Heart right ventricle (tissue), 16 donors: ENCODE measurements at regions not wholly inside any gene's neighbourhood (a gene's known extent, or its start where the extent isn't known, plus 50 kb on each side); places are given as distances from the start of the nearest gene placed in this dataset.

Experiments used
- ATAC-seq, 8 donors: fragments of 200-7000 bp; cut with Tn5 transposase; one replicate each; pipeline ENCODE4 v1.9.1; 2020; ENCODE audit warnings: mild to moderate bottlenecking in 8 of 8, moderate library complexity in 8 of 8, moderate number of reproducible peaks in 1 of 8
- DNase-seq, 2 donors: peaks; one replicate each; pipeline ENCODE4 v3.0.0-alpha.2; 2020
- H3K27ac ChIP-seq, 10 donors: fragments of 200-600 bp; sonication (generic) in 2 of 10; one replicate each; pipeline versions ENCODE4 v1.5.0 to v1.8.0; 2020 to 2022; ENCODE audit warnings: mild to moderate bottlenecking in 3 of 10
- H3K27me3 ChIP-seq, 7 donors: fragments of 200-600 bp; one replicate each; pipeline ENCODE4 v1.8.0; 2021 to 2022; ENCODE audit warnings: mild to moderate bottlenecking in 2 of 7
- H3K36me3 ChIP-seq, 9 donors: fragments of 200-600 bp; sonication (generic) in 1 of 9; one replicate each; pipeline versions ENCODE4 v1.5.0 to v1.8.0; 2020 to 2022; ENCODE audit warnings: mild to moderate bottlenecking in 2 of 9
- H3K4me1 ChIP-seq, 9 donors: fragments of 200-600 bp; sonication (generic) in 1 of 9; one replicate each; pipeline versions ENCODE4 v1.5.0 to v1.8.0; 2020 to 2022; ENCODE audit warnings: mild to moderate bottlenecking in 4 of 9
- H3K4me3 ChIP-seq, 10 donors: fragments of 200-600 bp; sonication (generic) in 2 of 10; one replicate each; pipeline versions ENCODE4 v1.5.0 to v1.8.0; 2020 to 2022; ENCODE audit warnings: mild to moderate bottlenecking in 7 of 10, moderate library complexity in 2 of 10
- H3K9me3 ChIP-seq, 11 donors: fragments of 200-600 bp in 10 of 11; sonication (generic) in 2 of 11; one replicate each; pipeline versions ENCODE4 v1.5.0 to v1.8.0; 2013 to 2022; ENCODE audit warnings: mild to moderate bottlenecking in 2 of 11, control low read depth in 1 of 11, moderate library complexity in 1 of 11
- CTCF ChIP-seq, 9 donors: fragments of 200-600 bp; sonication (generic) in 2 of 9; IDR thresholded peaks; one replicate each; pipeline versions ENCODE4 v1.5.0 to v1.8.0; 2021 to 2022; ENCODE audit warnings: antibody characterized with exemption in 9 of 9, mild to moderate bottlenecking in 5 of 9, moderate library complexity in 1 of 9
- whole genome bisulfite sequencing, 2 donors: extraction: QIAGEN DNeasy Blood & Tissue Kit; methylation state at CpG; one replicate each; pipeline ENCODE4 v1.1.7; 2013; ENCODE audit warnings: inconsistent platforms in 1 of 2; 5-methylcytosine and 5-hydroxymethylcytosine counted together
- intact Hi-C, 10 donors: fragments of 100-400 bp; cut with DNase I; formaldehyde crosslinking; loops; one replicate each; pipeline versions ENCODE4 v1.11.1 to v1.14.2; 2022
- donor health status: Arrhythmogenic right ventricular cardiomyopathy.
- donor health status: ischemic (EF 13 %, LVEDD 7.1; RV severe dilation, severe dysfunction).
- donor health status: healthy with polysubstance abuse.
- donor health status: DM: no; HTN: yes; CAD: no.
- donor health status: DM: no; HTN: no; CAD: no.
- donor health status: ischemic (EF 25% LVEDD 6.9; RV normal size, moderate dysfunction).
- donor health status: ischemic (EF 25% LVEDD 5.7; RV mildly dilated, moderate dysfunction).
- donor health status: healthy.
- donor health status: DM: yes; HTN: yes; CAD: no.
- donor health status: Ischemic cardiomyopathy.
- donor health status: ischemic (EF 35%, LVEDD 5.7; RV mildly dilated, moderate dysfunction).
- donor health status: nonischemic (EF 11% LVEDD 7.7; RV severe dilation, severe dysfunction).
- donor health status: DM: yes; HTN: yes; CAD: no.
- donor health status: PGD.
- donor health status: ischemic (EF 29% LVEDD 5.4; RV normal size, mild dysfunction).
- donor health status: nonischemic (EF 23%, LVEDD 6.1; RV moderate dilation, normal function).

DNA sequence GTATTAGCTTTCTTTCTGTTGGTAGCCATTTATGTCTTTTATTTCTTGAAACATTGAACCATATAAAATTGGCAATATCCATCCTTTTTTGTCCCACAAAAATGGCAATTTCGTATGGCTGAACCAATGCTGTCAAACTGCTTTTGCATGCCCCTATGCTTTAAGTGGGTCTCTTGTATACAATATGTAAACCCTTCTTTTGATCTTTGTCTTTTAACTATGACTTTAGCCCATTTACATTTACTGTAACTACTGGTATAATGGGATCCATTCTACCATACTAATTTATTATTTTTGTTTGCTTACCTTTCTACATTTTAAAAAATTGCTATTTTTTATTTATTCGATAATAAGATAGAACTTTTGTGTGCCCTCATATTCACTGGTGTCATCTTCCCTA, 93.4 kb downstream of the TENT4A start:
- Histone ChIP-seq H3K27me3 (peaks cover 0 to 3% (median 0%) of the 10 kb centered on the region in 7 donors), H3K36me3 (no peaks in the 10 kb centered on the region), H3K27ac (no peak overlapping the region), H3K4me1 (no peaks in the 10 kb centered on the region), H3K4me3 (no peak overlapping the region), H3K9me3 (peaks cover 0 to 22% (median 4%) of the 10 kb centered on the region in 11 donors)
- WGBS, 2 donors: 63 to 66% methylated on average over 2 of the region's 2 CpGs
- intact Hi-C loops: no loop called here
- no peak for TF ChIP-seq CTCF (IDR thresholded peaks at IDR 0.05)
- ATAC-seq: no peak
- DNase-seq: no peak

DNA sequence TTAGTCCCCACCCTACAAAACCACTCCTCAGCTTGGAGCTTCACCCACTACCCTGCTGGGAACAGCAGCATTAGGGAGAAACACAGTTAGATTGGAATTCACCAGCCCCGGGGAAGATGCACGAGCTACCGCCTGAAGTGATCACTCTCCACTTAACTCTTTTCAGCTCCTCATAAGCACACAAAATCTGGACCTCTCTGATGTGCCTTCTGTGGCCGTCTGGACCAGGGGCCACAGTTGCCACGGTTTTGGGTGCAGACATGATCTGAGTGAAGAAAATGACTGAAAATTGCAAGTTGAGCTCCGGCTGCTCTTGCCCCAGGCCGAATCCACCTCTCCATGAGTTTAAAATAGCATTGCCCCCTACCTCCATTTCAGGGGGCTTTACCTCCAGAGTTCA, 95.2 kb downstream of the TENT4A start:
- peaks cover 0 to 22% (median 4%) of the 10 kb centered on the region in 11 donors for H3K9me3 ChIP-seq
- peaks cover 0 to 3% (median 0%) of the 10 kb centered on the region in 7 donors for H3K27me3 ChIP-seq
- H3K27ac ChIP-seq: no peak overlapping the region
- no peaks in the 10 kb centered on the region for H3K36me3 ChIP-seq
- 80 to 84% methylated on average over 7 of the region's 7 CpGs for WGBS, 2 donors
- DNase-seq: no peak
- TF ChIP-seq CTCF (IDR thresholded peaks at IDR 0.05): no peak
- ATAC-seq: no peak
- H3K4me3 ChIP-seq: no peak overlapping the region
- intact Hi-C loops: no loop called here
- H3K4me1 ChIP-seq: peaks cover 0 to 4% (median 0%) of the 10 kb centered on the region in 9 donors

DNA sequence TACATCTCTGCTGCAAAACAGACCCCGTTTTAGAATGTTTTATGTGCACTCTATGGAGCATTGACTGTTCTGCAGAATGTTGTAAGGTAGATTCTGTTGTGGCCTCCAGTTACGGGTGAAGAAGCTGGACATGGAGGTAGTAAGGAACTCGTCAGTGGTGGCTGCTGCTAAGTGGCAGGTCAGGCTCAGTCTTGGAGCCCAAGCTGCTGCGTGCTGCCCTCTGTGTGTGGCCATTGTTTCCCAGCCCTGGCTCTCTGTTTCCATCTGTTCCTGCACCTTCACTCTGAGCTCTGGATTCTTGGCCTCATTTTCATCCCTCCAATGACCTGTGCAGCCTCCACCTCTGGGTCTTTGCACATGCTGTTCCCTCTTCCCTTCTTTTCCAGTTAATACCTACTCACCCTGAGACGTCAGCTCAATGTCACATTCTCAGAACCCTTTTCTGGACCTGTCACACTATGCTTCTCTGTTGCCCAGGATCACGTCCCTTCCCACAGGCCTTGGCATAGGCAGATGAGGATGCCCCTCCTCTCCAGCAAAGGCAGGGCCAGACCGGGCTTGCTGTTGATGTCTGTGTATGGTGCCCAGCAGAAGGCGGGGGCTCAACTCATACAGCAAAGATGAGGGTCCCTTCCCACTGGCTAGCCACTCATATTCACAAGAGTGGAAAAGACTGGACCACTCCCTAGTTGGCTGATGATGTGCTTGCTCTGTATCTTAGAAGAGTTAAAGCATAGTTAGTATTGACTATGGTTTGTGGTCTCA, 97.6 kb downstream of the TENT4A start:
- Histone ChIP-seq H3K4me1 (peaks cover 0 to 4% (median 0%) of the 10 kb centered on the region in 9 donors), H3K9me3 (peaks cover 0 to 17% (median 3%) of the 10 kb centered on the region in 11 donors), H3K27me3 (peaks cover 0 to 4% (median 0%) of the 10 kb centered on the region in 7 donors), H3K36me3 (no peaks in the 10 kb centered on the region), H3K27ac (no peak overlapping the region), H3K4me3 (no peak overlapping the region)
- WGBS, 2 donors: 77 to 80% methylated on average over 8 of the region's 8 CpGs
- intact Hi-C loops: no loop called here
- TF ChIP-seq CTCF (IDR thresholded peaks at IDR 0.05): no peak
- ATAC-seq (no peak), DNase-seq (no peak)

- no peak for ATAC-seq
- H3K4me3 ChIP-seq: no peak overlapping the region
- TF ChIP-seq CTCF (IDR thresholded peaks at IDR 0.05): no peak
- H3K27ac ChIP-seq: no peak overlapping the region
- peaks cover 0 to 8% (median 0%) of the 10 kb centered on the region in 11 donors for H3K9me3 ChIP-seq
- peaks cover 0 to 5% (median 0%) of the 10 kb centered on the region in 7 donors for H3K27me3 ChIP-seq
- WGBS, 2 donors: 69 to 79% methylated on average over 4 of the region's 4 CpGs
- intact Hi-C loops: no loop called here
- H3K4me1 ChIP-seq: peaks cover 0 to 4% (median 0%) of the 10 kb centered on the region in 9 donors
- DNase-seq: no peak
- H3K36me3 ChIP-seq: no peaks in the 10 kb centered on the region
These were observed 98.9 kb downstream of the TENT4A start for GRCh38 chr5:6812091-6812490.
